Loucy (cell line): ENCODE measurements at regions not wholly inside any gene's neighbourhood (a gene's known extent, or its start where the extent isn't known, plus 50 kb on each side); places are given as distances from the start of the nearest gene placed in this dataset.

ENCODE experiments used
- H2AFZ ChIP-seq: fragments of 200-600 bp; sonication (generic); 2 replicates; pipeline ENCODE4 v1.6.0; 2016; ENCODE audit warnings: antibody characterized with exemption, mild to moderate bottlenecking, low read length, moderate library complexity
- H3F3A ChIP-seq: fragments of 200-600 bp; 2 replicates; pipeline ENCODE4 v1.6.0; 2016; ENCODE audit warnings: antibody characterized with exemption, low read depth, mild to moderate bottlenecking
- H3K27me3 ChIP-seq: fragments of 200-600 bp; sonication (generic); 2 replicates; pipeline ENCODE4 v1.6.1; 2014; ENCODE audit warnings: low read length, mild to moderate bottlenecking; ENCODE audit not compliant: insufficient read depth, poor library complexity, severe bottlenecking
- H3K36me3 ChIP-seq: fragments of 200-600 bp; sonication (generic); 2 replicates; pipeline ENCODE4 v1.6.1; 2016; ENCODE audit warnings: low read length; ENCODE audit not compliant: insufficient read depth
- H3K4me1 ChIP-seq: fragments of 200-600 bp; sonication (generic); 2 replicates; pipeline ENCODE4 v1.5.1; 2014; ENCODE audit warnings: low read length, mild to moderate bottlenecking; ENCODE audit not compliant: insufficient read depth, poor library complexity, severe bottlenecking
- H3K4me2 ChIP-seq: fragments of 200-600 bp; sonication (generic); 2 replicates; pipeline ENCODE4 v1.6.0; 2014; ENCODE audit warnings: antibody characterized with exemption, low read length, low read depth, mild to moderate bottlenecking; ENCODE audit not compliant: poor library complexity, severe bottlenecking
- H3K4me3 ChIP-seq: fragments of 200-600 bp; sonication (generic); 2 replicates; pipeline ENCODE4 v1.5.1; 2014; ENCODE audit warnings: low read length, mild to moderate bottlenecking, mixed read lengths; ENCODE audit not compliant: poor library complexity, severe bottlenecking
- H3K79me2 ChIP-seq: fragments of 200-600 bp; sonication (generic); 2 replicates; pipeline ENCODE4 v1.6.1; 2014; ENCODE audit warnings: low read length; ENCODE audit not compliant: insufficient read depth
- H3K9ac ChIP-seq: fragments of 200-600 bp; sonication (generic); 2 replicates; pipeline ENCODE4 v1.6.0; 2014; ENCODE audit warnings: mild to moderate bottlenecking, low read depth, low read length, moderate library complexity; ENCODE audit not compliant: poor library complexity, severe bottlenecking
- H3K9me2 ChIP-seq: fragments of 200-600 bp; sonication (generic); replicated peaks from 2 replicates; pipeline ENCODE4 v1.6.1; 2016; ENCODE audit warnings: low read depth, low read length, mixed read lengths
- H3K9me3 ChIP-seq: fragments of 200-600 bp; sonication (generic); 2 replicates; pipeline ENCODE4 v1.6.1; 2014; ENCODE audit warnings: mild to moderate bottlenecking, antibody characterized with exemption, low read length, low read depth; ENCODE audit not compliant: insufficient read depth
- H4K20me1 ChIP-seq: fragments of 200-600 bp; sonication (generic); 2 replicates; pipeline ENCODE4 v1.6.0; 2014; ENCODE audit warnings: antibody characterized with exemption, low read length, mild to moderate bottlenecking; ENCODE audit not compliant: insufficient read depth, poor library complexity, severe bottlenecking
- CTCF ChIP-seq: fragments of 200-600 bp; sonication (generic); conservative IDR thresholded peaks from 2 replicates; pipeline ENCODE4 v1.5.1; 2014; ENCODE audit warnings: mild to moderate bottlenecking, antibody characterized with exemption, low read length
- EZH2phosphoT487 ChIP-seq: fragments of 200-600 bp; IDR thresholded peaks from 2 replicates; pipeline ENCODE4 v1.6.1; 2018; ENCODE audit warnings: antibody characterized with exemption, mild to moderate bottlenecking, moderate library complexity, borderline replicate concordance

- Histone ChIP-seq H3K4me3 (no peak overlapping the region), H3K9me3 (peaks cover 31% of the 10 kb centered on the region; the same call in 1 of the 2 replicates), H3K9me2 (no peaks in the 10 kb centered on the region), H4K20me1 (no peaks in the 10 kb centered on the region), H3F3A (peaks cover 13% of the 10 kb centered on the region), H2AFZ (no peak overlapping the region), H3K36me3 (no peaks in the 10 kb centered on the region), H3K4me1 (peaks cover 14% of the 10 kb centered on the region), H3K27me3 (no peaks in the 10 kb centered on the region), H3K9ac (no peak overlapping the region), H3K4me2 (no peak overlapping the region), H3K79me2 (no peaks in the 10 kb centered on the region)
- TF ChIP-seq CTCF = no peak
- no peak for TF ChIP-seq EZH2phosphoT487
Observed at GRCh38 chr6:148136586-148136985, 206.1 kb upstream of the SASH1 start.

GRCh38 chr6:148137652-148138051 is 205.0 kb upstream of the SASH1 start:
- H3K79me2 ChIP-seq = no peaks in the 10 kb centered on the region
- H3F3A ChIP-seq = peaks cover 13% of the 10 kb centered on the region
- peak overlapping the region; percentile 4 for H3K4me3 ChIP-seq
- H3K36me3 ChIP-seq = no peaks in the 10 kb centered on the region
- no peaks in the 10 kb centered on the region for H4K20me1 ChIP-seq
- H3K4me1 ChIP-seq = peaks cover 14% of the 10 kb centered on the region
- TF ChIP-seq CTCF (no peak), EZH2phosphoT487 (no peak)
- H3K27me3 ChIP-seq = no peaks in the 10 kb centered on the region
- no peaks in the 10 kb centered on the region for H3K9me2 ChIP-seq
- no peak overlapping the region for H2AFZ ChIP-seq
- H3K9me3 ChIP-seq = peaks cover 31% of the 10 kb centered on the region; the same call in 1 of the 2 replicates
- H3K4me2 ChIP-seq = no peak overlapping the region
- no peak overlapping the region for H3K9ac ChIP-seq

- H3K4me1 ChIP-seq = peaks cover 14% of the 10 kb centered on the region
- no peak overlapping the region for H2AFZ ChIP-seq
- no peaks in the 10 kb centered on the region for H3K9me2 ChIP-seq
- H4K20me1 ChIP-seq = no peaks in the 10 kb centered on the region
- H3K27me3 ChIP-seq = no peaks in the 10 kb centered on the region
- peaks cover 13% of the 10 kb centered on the region for H3F3A ChIP-seq
- peaks cover 27% of the 10 kb centered on the region; the same call in 1 of the 2 replicates for H3K9me3 ChIP-seq
- H3K4me2 ChIP-seq = peak overlapping the region; percentile 26
- H3K36me3 ChIP-seq = no peaks in the 10 kb centered on the region
- TF ChIP-seq EZH2phosphoT487 = no peak
- no peak for TF ChIP-seq CTCF
- H3K9ac ChIP-seq = no peak overlapping the region
- no peaks in the 10 kb centered on the region for H3K79me2 ChIP-seq
- no peak overlapping the region for H3K4me3 ChIP-seq
Observed at GRCh38 chr6:148138573-148138972, 204.1 kb upstream of the SASH1 start.
